Muscle of leg (tissue), 3 donors: ENCODE measurements at regions not wholly inside any gene's neighbourhood (a gene's known extent, or its start where the extent isn't known, plus 50 kb on each side); places are given as distances from the start of the nearest gene placed in this dataset.
"Not testable (repeated sequence)": the region's sequence is repeated elsewhere in the genome, so short reads cannot be mapped to it uniquely, and the experiment has no call there.

Experiments used
- DNase-seq: peaks from one replicate; pipeline ENCODE4 v3.0.0; 2013
- H3K27ac ChIP-seq: one replicate; pipeline ENCODE4 v1.5.1; 2013; ENCODE audit warnings: mild to moderate bottlenecking, low read length, control low read depth
- H3K27me3 ChIP-seq: one replicate; pipeline ENCODE4 v1.6.1; 2013; ENCODE audit warnings: low read length; ENCODE audit not compliant: control insufficient read depth, insufficient read depth
- H3K36me3 ChIP-seq: one replicate; pipeline ENCODE4 v1.6.1; 2013; ENCODE audit warnings: low read length; ENCODE audit not compliant: control insufficient read depth, insufficient read depth
- H3K4me1 ChIP-seq: one replicate; pipeline ENCODE4 v1.6.1; 2013; ENCODE audit warnings: low read length; ENCODE audit not compliant: control insufficient read depth, insufficient read depth
- H3K4me3 ChIP-seq: one replicate; pipeline ENCODE4 v1.5.1; 2013; ENCODE audit warnings: low read length, control low read depth
- H3K9me3 ChIP-seq: replicated peaks from 2 replicates; pipeline ENCODE4 v1.6.1; 2013; ENCODE audit warnings: low read depth, low read length; ENCODE audit not compliant: control insufficient read depth
- WGBS: methylation state at CpG from one replicate; pipeline ENCODE4 v1.1.5; 2013; ENCODE audit warnings: missing lambda C conversion rate; ENCODE audit not compliant: insufficient coverage; 5-methylcytosine and 5-hydroxymethylcytosine counted together

DNA sequence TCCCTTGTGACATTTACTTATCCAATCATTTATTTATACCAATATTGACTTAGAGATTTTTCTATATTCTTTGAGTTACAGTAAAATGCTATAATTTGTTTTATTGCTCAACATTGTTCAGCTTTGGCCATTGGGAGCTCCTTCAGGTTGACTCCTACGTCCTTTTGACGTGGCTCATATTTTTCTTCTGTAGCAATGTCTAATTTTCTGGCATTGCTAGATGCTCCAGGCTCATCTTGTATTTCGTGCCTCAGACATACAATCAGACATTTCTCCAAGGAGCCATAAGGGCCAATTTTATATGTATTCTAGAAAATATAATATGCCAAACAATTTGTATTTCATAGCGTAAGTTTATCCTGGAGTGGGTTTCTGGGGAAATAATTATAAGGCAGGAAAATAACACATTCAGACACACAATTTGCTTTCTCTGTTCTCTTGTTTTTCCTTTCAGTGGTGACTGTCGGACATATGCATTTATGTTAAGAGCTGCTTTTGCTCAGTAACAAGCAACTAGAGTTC is 355.1 kb upstream of the MON1B start:
- H3K9me3 ChIP-seq: peaks cover 2% of the 10 kb centered on the region
- no CpG with 5 or more reads among the region's 5 CpGs for WGBS
- H3K4me3 ChIP-seq: no peak overlapping the region
- peak overlapping the region; percentile 85 for H3K27ac ChIP-seq
- H3K4me1 ChIP-seq: no peaks in the 10 kb centered on the region
- H3K27me3 ChIP-seq: no peaks in the 10 kb centered on the region
- peak; percentile 96 for DNase-seq
- no peaks in the 10 kb centered on the region for H3K36me3 ChIP-seq

DNA sequence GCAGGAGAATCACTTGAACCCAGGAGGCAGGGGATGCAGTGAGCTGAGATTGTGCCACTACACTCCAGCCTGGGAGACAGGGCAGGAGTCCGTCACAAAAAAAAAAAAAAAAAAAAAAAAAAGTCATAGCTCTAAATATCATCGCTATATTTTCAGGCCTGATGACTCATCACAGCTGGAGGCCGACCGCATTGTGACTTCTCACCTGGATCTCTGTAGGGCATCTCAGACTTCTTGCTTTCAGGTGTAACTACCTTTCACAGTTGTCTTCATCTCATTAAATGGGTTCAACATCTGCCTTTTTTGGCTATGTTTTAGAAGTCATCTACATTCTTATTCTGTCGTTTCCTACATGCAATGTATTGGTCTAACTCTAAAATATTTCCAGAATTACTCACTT is 353.1 kb upstream of the MON1B start:
- Histone ChIP-seq H3K27me3 (no peaks in the 10 kb centered on the region), H3K27ac (no peak overlapping the region), H3K4me3 (no peak overlapping the region), H3K9me3 (peaks cover 2% of the 10 kb centered on the region), H3K36me3 (no peaks in the 10 kb centered on the region), H3K4me1 (no peaks in the 10 kb centered on the region)
- WGBS: no CpG with 5 or more reads among the region's 5 CpGs
- no peak for DNase-seq

DNA sequence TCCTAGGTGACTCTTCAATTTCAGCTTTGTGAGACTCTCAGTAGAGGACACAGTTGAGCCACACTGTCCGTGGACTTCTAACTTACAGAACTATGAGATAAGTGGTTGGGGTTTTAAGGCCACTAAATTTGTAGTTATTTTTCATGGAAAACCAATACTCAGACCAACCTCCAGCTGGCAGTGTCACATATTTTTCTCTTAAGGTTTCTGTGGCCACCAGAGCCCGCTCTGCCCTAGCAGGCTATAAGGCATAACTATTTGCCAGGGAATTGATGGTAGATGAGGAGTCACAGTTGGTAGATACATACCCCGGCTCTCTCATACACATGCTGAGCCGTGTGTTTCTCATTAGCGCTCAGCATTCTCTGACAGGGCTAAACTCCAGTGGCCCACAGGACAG is 336.8 kb upstream of the MON1B start:
- H3K4me1 ChIP-seq: no peaks in the 10 kb centered on the region
- no peak for DNase-seq
- 82% methylated on average over 3 of the region's 5 CpGs for WGBS
- H3K4me3 ChIP-seq: no peak overlapping the region
- no peaks in the 10 kb centered on the region for H3K27me3 ChIP-seq
- no peaks in the 10 kb centered on the region for H3K36me3 ChIP-seq
- no peaks in the 10 kb centered on the region for H3K9me3 ChIP-seq
- no peak overlapping the region for H3K27ac ChIP-seq

DNA sequence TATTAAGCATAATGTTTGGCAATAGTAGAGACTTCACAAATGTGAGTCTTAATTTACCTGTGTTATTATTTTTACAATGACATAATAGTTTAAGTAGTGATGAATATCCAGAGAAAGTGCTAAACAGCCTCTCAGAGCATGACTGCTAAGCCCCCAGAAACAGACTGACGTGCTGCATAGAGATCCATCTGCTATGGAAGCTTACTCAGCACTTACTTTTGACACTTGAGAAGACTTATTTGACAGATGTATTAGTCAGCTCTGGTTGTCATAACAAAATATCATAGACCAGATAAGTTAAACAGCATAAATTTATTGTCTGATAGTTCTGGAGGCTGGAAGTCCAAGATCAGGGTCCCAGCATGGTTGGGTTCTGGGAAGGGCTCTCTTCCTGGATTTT is 334.9 kb upstream of the MON1B start:
- Histone ChIP-seq H3K4me3 (no peak overlapping the region), H3K27ac (no peak overlapping the region), H3K27me3 (no peaks in the 10 kb centered on the region), H3K4me1 (no peaks in the 10 kb centered on the region), H3K36me3 (no peaks in the 10 kb centered on the region), H3K9me3 (no peaks in the 10 kb centered on the region)
- DNase-seq: no peak
- WGBS: no CpG with 5 or more reads among the region's 1 CpG

DNA sequence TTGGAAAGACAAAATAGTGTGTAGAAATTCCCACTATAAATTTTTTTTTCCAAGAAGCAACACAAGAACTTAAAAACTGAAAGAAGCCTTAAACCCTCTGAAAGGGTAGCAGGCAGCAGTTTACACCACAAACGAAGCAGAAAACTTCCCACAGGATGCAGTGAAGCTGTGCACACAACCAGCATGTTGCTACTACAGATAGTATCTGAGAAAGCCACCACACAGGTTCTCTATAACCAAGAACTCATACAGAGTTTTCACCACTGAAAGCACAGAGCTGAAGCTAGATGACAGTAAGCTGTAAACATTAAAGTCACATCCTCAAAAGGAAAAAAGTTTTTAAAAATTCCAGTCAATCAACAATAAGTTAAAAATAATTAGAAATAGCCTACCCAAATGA is 333.6 kb upstream of the MON1B start:
- H3K9me3 ChIP-seq: no peaks in the 10 kb centered on the region
- no peak overlapping the region for H3K27ac ChIP-seq
- no peak for DNase-seq
- 63% methylated on average over 1 of the region's 1 CpG for WGBS
- no peaks in the 10 kb centered on the region for H3K36me3 ChIP-seq
- no peaks in the 10 kb centered on the region for H3K4me1 ChIP-seq
- no peaks in the 10 kb centered on the region for H3K27me3 ChIP-seq
- H3K4me3 ChIP-seq: no peak overlapping the region

DNA sequence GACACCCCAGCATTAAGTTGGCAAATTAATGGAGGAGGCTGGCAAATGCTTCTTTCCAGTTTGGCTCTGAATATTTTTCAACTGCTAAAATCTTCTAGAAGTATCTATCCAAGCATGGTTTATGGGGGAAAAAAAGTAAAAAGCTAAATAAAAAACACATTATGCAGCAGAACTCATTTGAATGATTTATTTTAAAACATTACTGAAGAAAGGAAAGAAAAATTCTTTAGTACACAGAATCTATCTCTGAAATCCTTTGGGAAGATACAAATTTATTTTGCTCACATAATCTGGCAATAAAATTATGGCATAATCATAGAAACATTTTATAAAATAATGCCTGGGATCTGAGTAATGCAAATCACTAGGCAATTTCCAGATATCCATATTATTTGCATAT is 328.1 kb upstream of the MON1B start:
- no peak overlapping the region for H3K4me3 ChIP-seq
- peak; percentile 74 for DNase-seq
- no peaks in the 10 kb centered on the region for H3K27me3 ChIP-seq
- H3K4me1 ChIP-seq: no peaks in the 10 kb centered on the region
- no peak overlapping the region for H3K27ac ChIP-seq
- no peaks in the 10 kb centered on the region for H3K36me3 ChIP-seq
- H3K9me3 ChIP-seq: peaks cover 3% of the 10 kb centered on the region

DNA sequence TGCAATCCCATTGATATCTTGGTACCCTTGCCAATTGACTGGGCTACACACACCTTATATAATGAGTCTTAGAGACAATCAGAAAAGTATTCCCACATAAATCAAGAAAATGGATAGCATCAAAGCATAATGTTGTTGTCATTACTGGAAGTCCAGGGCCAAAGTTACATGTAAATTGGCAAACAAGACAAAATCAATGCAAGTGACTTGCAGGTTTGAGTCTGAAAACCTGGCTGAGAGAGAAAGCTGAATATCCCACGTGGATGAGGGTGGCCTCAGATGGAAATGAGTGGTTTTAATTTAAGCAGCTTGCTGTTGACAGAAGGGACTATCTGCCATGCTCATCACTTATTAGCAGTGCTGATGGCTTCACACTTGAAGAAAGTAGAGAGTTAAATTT is 324.0 kb upstream of the MON1B start:
- H3K4me1 ChIP-seq: no peaks in the 10 kb centered on the region
- peaks cover 3% of the 10 kb centered on the region for H3K9me3 ChIP-seq
- H3K27ac ChIP-seq: no peak overlapping the region
- no CpG with 5 or more reads among the region's 1 CpG for WGBS
- no peaks in the 10 kb centered on the region for H3K36me3 ChIP-seq
- no peak for DNase-seq
- no peak overlapping the region for H3K4me3 ChIP-seq
- H3K27me3 ChIP-seq: no peaks in the 10 kb centered on the region

DNA sequence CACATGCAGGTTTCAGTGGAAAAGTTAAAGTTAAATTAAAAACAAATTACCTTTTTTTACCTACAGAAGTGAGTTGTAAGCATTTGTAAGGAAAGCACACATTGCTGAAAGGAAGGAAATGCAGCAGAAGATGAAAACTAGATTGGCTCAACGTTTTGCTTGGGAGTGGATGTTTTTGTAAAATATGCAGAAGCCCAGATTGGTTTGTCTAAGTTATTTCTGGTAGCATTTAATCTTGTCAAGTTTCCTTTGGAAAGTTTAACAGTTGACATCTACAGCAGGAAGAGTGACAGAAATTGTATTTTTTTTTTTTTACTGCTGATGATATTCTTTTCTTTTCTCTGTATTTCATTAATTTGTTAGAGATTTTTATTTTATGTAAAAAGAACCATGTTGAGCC is 315.1 kb upstream of the MON1B start:
- 42% methylated on average over 1 of the region's 1 CpG for WGBS
- no peaks in the 10 kb centered on the region for H3K36me3 ChIP-seq
- DNase-seq: no peak
- no peaks in the 10 kb centered on the region for H3K9me3 ChIP-seq
- H3K4me3 ChIP-seq: no peak overlapping the region
- no peaks in the 10 kb centered on the region for H3K4me1 ChIP-seq
- H3K27me3 ChIP-seq: no peaks in the 10 kb centered on the region
- H3K27ac ChIP-seq: no peak overlapping the region

DNA sequence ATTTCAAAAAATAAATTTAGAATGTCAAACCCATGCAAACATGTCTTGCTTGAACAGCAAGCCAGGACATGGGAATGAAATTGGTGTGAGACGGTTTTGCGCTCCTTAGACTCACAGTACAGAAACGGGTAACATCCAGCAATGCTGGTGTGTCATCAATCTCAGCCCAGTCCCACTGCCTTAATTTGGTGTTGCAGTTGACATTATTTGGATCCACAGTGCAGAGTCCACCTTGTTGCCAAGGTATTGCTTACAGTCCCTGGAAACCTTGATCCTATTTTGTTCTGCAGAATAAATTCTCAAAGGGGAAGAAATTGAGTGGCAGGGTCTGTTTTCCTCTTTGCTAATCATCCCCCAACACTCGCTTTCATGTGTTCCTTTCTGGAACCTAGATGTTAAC is 311.6 kb upstream of the MON1B start:
- Histone ChIP-seq H3K27ac (no peak overlapping the region), H3K36me3 (no peaks in the 10 kb centered on the region), H3K9me3 (no peaks in the 10 kb centered on the region), H3K27me3 (no peaks in the 10 kb centered on the region), H3K4me3 (no peak overlapping the region), H3K4me1 (no peaks in the 10 kb centered on the region)
- no peak for DNase-seq
- 100% methylated on average over 2 of the region's 4 CpGs for WGBS

DNA sequence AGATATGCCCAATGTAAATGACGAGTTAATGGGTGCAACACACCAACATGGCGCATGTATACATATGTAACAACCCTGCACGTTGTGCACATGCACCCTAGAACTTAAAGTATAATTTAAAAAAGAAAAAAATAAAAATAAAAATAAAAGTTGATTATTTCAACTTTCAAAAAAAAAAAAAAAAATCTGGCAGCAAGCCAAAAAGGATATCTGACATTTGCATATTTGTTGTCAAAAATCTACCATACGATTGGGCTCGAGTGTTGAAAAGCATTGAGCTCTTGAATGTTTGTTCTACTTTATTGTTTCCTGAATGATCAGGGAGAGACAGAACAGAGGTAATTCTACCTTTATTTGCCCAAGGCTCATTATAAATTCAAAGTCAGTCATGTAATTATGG is 310.5 kb upstream of the MON1B start:
- H3K36me3 ChIP-seq, H3K9me3 ChIP-seq, H3K4me3 ChIP-seq, H3K4me1 ChIP-seq, H3K27ac ChIP-seq, DNase-seq, H3K27me3 ChIP-seq: not testable (repeated sequence)
- WGBS: no CpG with 5 or more reads among the region's 5 CpGs

DNA sequence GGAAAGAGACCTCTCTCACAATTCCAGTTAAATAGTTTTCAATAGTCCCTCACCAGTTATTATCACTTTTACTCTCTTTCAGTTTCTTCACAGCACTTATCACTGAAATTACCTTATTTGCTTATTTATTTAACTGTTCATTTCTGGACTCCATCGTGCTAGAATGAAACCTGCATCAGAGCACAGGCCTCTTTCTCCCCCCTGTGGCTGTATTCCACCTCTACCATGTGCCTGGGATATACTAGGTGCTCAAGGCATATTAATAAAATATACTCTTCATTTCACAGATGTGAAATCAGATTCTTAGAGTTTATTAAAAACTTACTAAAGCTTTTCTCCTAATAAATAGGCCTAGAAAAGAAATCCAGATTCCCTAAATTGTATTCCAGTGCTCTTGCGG is 308.9 kb upstream of the MON1B start:
- no peak for DNase-seq
- Histone ChIP-seq H3K36me3 (no peaks in the 10 kb centered on the region), H3K4me3 (no peak overlapping the region), H3K4me1 (no peaks in the 10 kb centered on the region), H3K27me3 (no peaks in the 10 kb centered on the region), H3K27ac (no peak overlapping the region), H3K9me3 (no peaks in the 10 kb centered on the region)
- WGBS: no CpG with 5 or more reads among the region's 2 CpGs
